Naive thymus-derived CD4-positive, alpha-beta T cell (primary cell): ENCODE measurements at regions not wholly inside any gene's neighbourhood (a gene's known extent, or its start where the extent isn't known, plus 50 kb on each side); places are given as distances from the start of the nearest gene placed in this dataset.
A peak's percentile ranks its signal among the peaks of the same experiment; 100 is the strongest.

ENCODE experiments used
- ATAC-seq: fragments of 150-1000 bp; cut with Tn5 transposase; 2 replicates; pipeline ENCODE4 v1.10.0; 2021; ENCODE audit warnings: mild to moderate bottlenecking, moderate library complexity
- CTCF ChIA-PET: fragments of 350-600 bp; sonication (Branson Sonifier 250); formaldehyde crosslinking; loops from one replicate; lab custom pipeline; 2021; ENCODE audit warnings: antibody characterized with exemption; lab: Charles Lee
- POLR2A ChIA-PET: fragments of 350-600 bp; sonication (Branson Sonifier 250); formaldehyde crosslinking; loops from one replicate; lab custom pipeline; 2021; ENCODE audit warnings: antibody characterized with exemption, inconsistent platforms; lab: Charles Lee
- DNase-seq, 9 donors: peaks; one replicate each; pipeline versions ENCODE4 v3.0.0 to v3.0.0-alpha.2; 2020 to 2022; ENCODE audit warnings: mixed read lengths in 1 of 9
- H3K27ac ChIP-seq: one replicate; pipeline ENCODE4 v1.7.0; 2013; ENCODE audit warnings: mild to moderate bottlenecking, low read depth, low read length, moderate library complexity
- H3K27me3 ChIP-seq, 2 donors: one replicate each; pipeline ENCODE4 v1.7.0; 2013; ENCODE audit warnings: low read length in 2 of 2, mild to moderate bottlenecking in 2 of 2, moderate library complexity in 2 of 2; ENCODE audit not compliant: control insufficient read depth in 2 of 2, insufficient read depth in 2 of 2
- H3K36me3 ChIP-seq, 3 experiments: 1 replicate in 2 of 3; 2 replicates in 1 of 3; pipeline ENCODE4 v1.7.0; 2013; ENCODE audit warnings: low read length in 3 of 3, mild to moderate bottlenecking in 3 of 3, moderate library complexity in 1 of 3; ENCODE audit not compliant: insufficient read depth in 3 of 3, control insufficient read depth in 2 of 3
- H3K4me1 ChIP-seq, 2 donors: one replicate each; pipeline ENCODE4 v1.7.0; 2013; ENCODE audit warnings: low read length in 2 of 2, mild to moderate bottlenecking in 2 of 2, moderate library complexity in 1 of 2; ENCODE audit not compliant: control insufficient read depth in 2 of 2, insufficient read depth in 2 of 2
- H3K4me3 ChIP-seq: 2 replicates; pipeline ENCODE4 v1.7.0; 2013; ENCODE audit warnings: mild to moderate bottlenecking, low read length
- H3K9me3 ChIP-seq, 3 experiments: 1 replicate in 2 of 3; 2 replicates in 1 of 3; pipeline ENCODE4 v1.7.0; 2013; ENCODE audit warnings: low read length in 3 of 3; ENCODE audit not compliant: control insufficient read depth in 2 of 3
- H3K27ac Mint-ChIP-seq, 9 donors: one replicate each; pipeline ENCODE4 v1.8.0; 2020 to 2022; ENCODE audit warnings: mixed read lengths in 9 of 9, mild to moderate bottlenecking in 8 of 9, moderate library complexity in 5 of 9, inconsistent platforms in 2 of 9
- H3K27me3 Mint-ChIP-seq, 5 donors: one replicate each; pipeline ENCODE4 v1.8.0; 2021 to 2022; ENCODE audit warnings: mixed read lengths in 5 of 5, mild to moderate bottlenecking in 1 of 5
- H3K36me3 Mint-ChIP-seq, 5 donors: one replicate each; pipeline ENCODE4 v1.8.0; 2020 to 2022; ENCODE audit warnings: mixed read lengths in 5 of 5, mild to moderate bottlenecking in 3 of 5, inconsistent platforms in 1 of 5
- H3K4me1 Mint-ChIP-seq, 7 donors: one replicate each; pipeline ENCODE4 v1.8.0; 2020 to 2022; ENCODE audit warnings: mixed read lengths in 7 of 7, mild to moderate bottlenecking in 3 of 7, inconsistent platforms in 1 of 7
- H3K4me3 Mint-ChIP-seq, 10 donors: one replicate each; pipeline ENCODE4 v1.8.0; 2020 to 2022; ENCODE audit warnings: mild to moderate bottlenecking in 10 of 10, mixed read lengths in 10 of 10, moderate library complexity in 6 of 10, inconsistent platforms in 2 of 10
- H3K9me3 Mint-ChIP-seq, 11 donors: one replicate each; pipeline ENCODE4 v1.8.0; 2020 to 2022; ENCODE audit warnings: mixed read lengths in 11 of 11, mild to moderate bottlenecking in 4 of 11, inconsistent platforms in 1 of 11, moderate library complexity in 1 of 11
- intact Hi-C, 2 donors: fragments of 100-400 bp; cut with micrococcal nuclease; formaldehyde crosslinking; loops; one replicate each; pipeline ENCODE4 v1.15.1; 2023

DNA sequence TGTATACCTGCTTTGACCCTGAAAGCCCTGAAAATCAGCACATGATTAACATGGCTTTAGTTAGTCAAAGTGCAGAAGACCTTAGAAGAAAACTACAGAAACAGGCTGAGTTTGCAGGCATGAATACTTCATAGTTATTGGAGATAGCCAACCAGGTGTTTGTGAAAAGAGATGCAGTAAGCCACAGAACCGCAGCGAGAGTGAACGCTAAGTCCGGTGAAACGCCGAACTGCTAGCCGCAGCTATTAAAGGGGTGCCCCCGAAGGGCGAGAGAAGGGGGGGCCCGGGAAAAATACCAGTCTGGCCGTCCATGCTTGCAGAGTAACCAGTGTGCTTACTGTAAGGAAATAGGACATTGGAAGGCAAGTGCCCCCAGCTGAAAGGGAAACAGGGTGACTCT lies 784.0 kb upstream of the TMEM132C start:
- Mint-ChIP-seq H3K9me3 (peaks cover 0 to 13% (median 4%) of the 10 kb centered on the region in 11 donors), H3K4me1 (peaks cover 0 to 9% (median 0%) of the 10 kb centered on the region in 7 donors), H3K27ac (no peak overlapping the region), H3K36me3 (peaks cover 0 to 5% (median 0%) of the 10 kb centered on the region in 5 donors), H3K4me3 (no peak overlapping the region), H3K27me3 (no peaks in the 10 kb centered on the region)
- Histone ChIP-seq H3K36me3 (no peaks in the 10 kb centered on the region), H3K27me3 (no peaks in the 10 kb centered on the region), H3K4me1 (no peaks in the 10 kb centered on the region), H3K4me3 (no peak overlapping the region), H3K27ac (no peak overlapping the region), H3K9me3 (no peaks in the 10 kb centered on the region)
- intact Hi-C loops = no loop called here
- DNase-seq (no peak), ATAC-seq (no peak)
- CTCF ChIA-PET = interaction anchor here (0.7 kb wide), 1 partner anchor 206 kb away, joined by 3 read pairs; no protein-coding TSS in a partner anchor
- POLR2A ChIA-PET = interaction anchor here (0.6 kb wide), 1 partner anchor 204 kb away, joined by 3 read pairs; no protein-coding TSS in a partner anchor

DNA sequence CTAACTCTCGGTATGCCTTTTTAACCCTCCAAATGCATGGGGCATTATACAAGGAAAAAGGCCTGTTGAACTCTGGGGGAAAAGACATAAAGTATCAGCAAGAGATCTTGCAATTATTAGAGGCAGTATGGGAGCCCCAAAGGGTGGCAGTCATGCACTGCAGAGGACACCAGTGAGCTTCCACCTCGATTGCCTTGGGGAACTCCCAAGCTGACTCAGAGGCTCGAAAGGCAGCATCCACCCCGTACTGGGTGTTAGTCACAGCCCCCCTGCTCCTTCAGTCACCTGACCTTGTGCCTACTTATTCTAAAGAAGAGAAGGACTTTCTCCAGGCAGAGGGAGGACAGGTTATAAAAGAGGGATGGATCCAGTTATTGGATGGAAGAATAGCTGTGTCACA lies 781.4 kb upstream of the TMEM132C start:
- peak overlapping the region in 1 of 9 donors; percentile 44 for H3K27ac Mint-ChIP-seq
- no peaks in the 10 kb centered on the region for H3K27me3 ChIP-seq
- H3K9me3 Mint-ChIP-seq = peaks cover 0 to 13% (median 2%) of the 10 kb centered on the region in 11 donors
- ChIA-PET POLR2A (no interaction called here), CTCF (no interaction called here)
- intact Hi-C loops = loop anchor here in 1 of 2 donors (1.0 to 2.0 kb wide), 2 partner anchors 73 to 192 kb away; no protein-coding TSS in a partner anchor
- DNase-seq (peak in 1 of 9 donors; percentile 56), ATAC-seq (no peak)
- H3K36me3 ChIP-seq = no peaks in the 10 kb centered on the region
- no peak overlapping the region for H3K27ac ChIP-seq
- peaks cover 0 to 5% (median 0%) of the 10 kb centered on the region in 5 donors for H3K36me3 Mint-ChIP-seq
- H3K4me1 Mint-ChIP-seq = peaks cover 0 to 9% (median 0%) of the 10 kb centered on the region in 7 donors
- no peak overlapping the region for H3K4me3 ChIP-seq
- no peaks in the 10 kb centered on the region for H3K9me3 ChIP-seq
- H3K27me3 Mint-ChIP-seq = no peaks in the 10 kb centered on the region
- H3K4me3 Mint-ChIP-seq = no peak overlapping the region
- no peaks in the 10 kb centered on the region for H3K4me1 ChIP-seq

DNA sequence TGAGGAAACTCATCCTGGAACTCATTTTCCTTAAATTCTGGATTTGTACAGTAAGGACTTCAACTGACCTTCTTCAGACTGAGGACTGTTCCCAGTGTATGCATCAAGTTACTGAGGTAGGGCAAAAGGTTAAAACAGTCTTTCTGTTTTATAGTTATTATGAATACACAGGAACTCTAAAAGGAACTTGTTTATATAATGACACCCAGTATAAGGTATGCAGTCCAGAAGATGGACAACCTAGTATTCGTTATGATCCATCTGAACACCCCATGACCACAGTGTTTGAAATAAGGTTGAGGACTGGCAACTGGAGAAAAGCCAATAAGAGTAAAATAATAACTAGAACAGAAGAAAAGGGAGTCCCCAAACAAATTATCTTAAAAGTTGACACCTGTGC lies 779.9 kb upstream of the TMEM132C start:
- Mint-ChIP-seq H3K27ac (no peak overlapping the region), H3K36me3 (peaks cover 0 to 5% (median 0%) of the 10 kb centered on the region in 5 donors), H3K4me1 (peaks cover 0 to 9% (median 0%) of the 10 kb centered on the region in 7 donors), H3K27me3 (no peaks in the 10 kb centered on the region), H3K9me3 (peaks cover 0 to 8% (median 4%) of the 10 kb centered on the region in 11 donors), H3K4me3 (no peak overlapping the region)
- H3K27me3 ChIP-seq = no peaks in the 10 kb centered on the region
- no peaks in the 10 kb centered on the region for H3K4me1 ChIP-seq
- ChIA-PET POLR2A (no interaction called here), CTCF (no interaction called here)
- no peak overlapping the region for H3K4me3 ChIP-seq
- H3K27ac ChIP-seq = no peak overlapping the region
- intact Hi-C loops = no loop called here
- H3K36me3 ChIP-seq = no peaks in the 10 kb centered on the region
- DNase-seq (no peak), ATAC-seq (no peak)
- H3K9me3 ChIP-seq = no peaks in the 10 kb centered on the region

DNA sequence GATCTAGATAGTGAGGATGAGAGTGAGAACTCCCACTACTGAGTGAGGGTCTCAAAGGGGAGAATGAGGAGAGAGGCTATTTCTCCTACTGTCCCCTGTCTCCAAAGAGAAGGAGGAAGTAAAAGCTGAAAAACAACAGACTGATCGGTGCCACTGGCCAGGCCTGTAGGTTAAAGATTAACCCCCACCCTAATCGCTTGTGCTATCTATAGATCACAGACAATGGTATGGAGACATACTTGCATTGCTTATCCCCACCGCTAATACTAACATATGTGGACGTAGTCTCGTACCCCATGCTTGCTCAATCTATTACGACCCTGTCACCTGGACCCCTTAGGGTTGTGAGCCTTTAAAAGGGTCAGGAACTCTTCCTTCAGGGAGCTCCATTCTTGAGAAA lies 777.9 kb upstream of the TMEM132C start:
- Histone ChIP-seq H3K27ac (no peak overlapping the region), H3K36me3 (no peaks in the 10 kb centered on the region), H3K4me1 (no peaks in the 10 kb centered on the region), H3K9me3 (no peaks in the 10 kb centered on the region), H3K27me3 (no peaks in the 10 kb centered on the region), H3K4me3 (no peak overlapping the region)
- H3K36me3 Mint-ChIP-seq = no peaks in the 10 kb centered on the region
- ATAC-seq (no peak), DNase-seq (no peak)
- H3K9me3 Mint-ChIP-seq = peaks cover 0 to 5% (median 1%) of the 10 kb centered on the region in 11 donors
- intact Hi-C loops = no loop called here
- H3K27ac Mint-ChIP-seq = no peak overlapping the region
- H3K4me3 Mint-ChIP-seq = no peak overlapping the region
- no peaks in the 10 kb centered on the region for H3K27me3 Mint-ChIP-seq
- CTCF ChIA-PET = no interaction called here
- H3K4me1 Mint-ChIP-seq = peaks cover 0 to 16% (median 0%) of the 10 kb centered on the region in 7 donors
- POLR2A ChIA-PET = no interaction called here

DNA sequence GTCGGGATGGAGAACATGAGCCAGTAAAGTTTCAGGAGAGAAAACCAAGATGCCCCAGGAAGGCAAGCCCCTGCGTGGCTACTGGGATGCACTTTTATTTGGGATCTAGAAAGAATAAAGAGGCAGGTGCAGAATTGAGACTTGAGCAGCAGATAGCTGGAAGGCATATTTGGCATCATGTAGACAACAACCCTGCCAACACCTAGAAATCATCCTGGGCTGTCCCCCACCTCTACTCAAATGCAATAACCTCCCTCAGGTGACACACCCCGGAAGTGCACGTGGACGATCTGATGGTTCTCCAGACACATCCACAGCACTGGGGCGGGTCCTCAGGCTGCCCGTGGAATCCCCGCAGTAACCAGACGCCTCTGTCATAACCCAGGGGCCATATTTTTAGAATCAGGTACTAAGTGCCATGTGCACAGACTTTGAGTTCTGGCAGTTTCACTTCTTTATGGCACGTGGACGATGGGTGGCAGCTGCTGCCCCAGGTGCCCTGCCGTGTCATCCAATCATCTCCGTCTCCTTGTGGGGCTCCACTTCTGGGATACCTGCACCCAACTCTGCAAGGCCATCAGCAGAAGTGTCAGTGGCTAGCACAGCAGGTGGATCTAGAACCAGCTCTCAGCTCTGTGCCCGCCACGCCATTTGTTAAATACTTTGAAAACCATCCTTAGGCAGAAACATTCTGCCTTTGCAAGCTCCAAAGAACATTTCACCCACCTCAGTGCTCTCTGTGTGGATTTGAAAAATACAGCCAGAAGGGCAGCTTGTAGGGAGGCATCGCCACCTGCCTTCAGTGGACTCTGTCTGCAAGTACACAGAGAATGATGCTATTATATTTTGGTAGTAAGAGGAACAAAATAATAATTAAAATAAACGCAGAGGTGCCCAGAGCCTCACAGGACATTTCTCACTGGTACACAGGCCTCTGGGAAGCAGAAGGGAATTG lies 771.7 kb upstream of the TMEM132C start:
- no peak overlapping the region for H3K4me3 ChIP-seq
- H3K4me1 Mint-ChIP-seq = peaks cover 0 to 10% (median 0%) of the 10 kb centered on the region in 7 donors
- no peaks in the 10 kb centered on the region for H3K4me1 ChIP-seq
- no peak for DNase-seq
- ChIA-PET POLR2A (no interaction called here), CTCF (no interaction called here)
- H3K27ac Mint-ChIP-seq = no peak overlapping the region
- no peak overlapping the region for H3K4me3 Mint-ChIP-seq
- intact Hi-C loops = no loop called here
- no peaks in the 10 kb centered on the region for H3K36me3 Mint-ChIP-seq
- no peaks in the 10 kb centered on the region for H3K27me3 Mint-ChIP-seq
- no peak for ATAC-seq
- no peak overlapping the region for H3K27ac ChIP-seq
- H3K27me3 ChIP-seq = no peaks in the 10 kb centered on the region
- no peaks in the 10 kb centered on the region for H3K36me3 ChIP-seq
- peaks cover 0 to 9% (median 2%) of the 10 kb centered on the region in 11 donors for H3K9me3 Mint-ChIP-seq
- H3K9me3 ChIP-seq = no peaks in the 10 kb centered on the region

DNA sequence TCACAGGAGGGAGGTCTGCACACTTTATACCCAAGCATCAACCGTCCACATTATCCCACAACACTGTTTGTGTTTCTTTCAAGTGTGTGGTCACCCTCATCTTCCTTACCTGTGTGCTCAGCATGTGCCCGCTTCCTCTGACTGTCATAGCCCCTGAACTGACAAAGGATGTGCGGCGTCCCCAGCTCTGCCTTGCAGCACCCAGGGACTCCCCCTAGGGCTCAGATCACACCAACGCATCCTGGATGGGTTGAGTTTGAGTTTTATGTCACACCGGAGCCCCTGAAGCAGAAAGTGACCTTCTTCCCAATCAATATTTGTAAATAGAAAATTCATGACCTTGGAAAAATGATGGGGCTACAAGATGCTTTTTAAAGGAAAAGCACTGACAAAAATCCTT lies 770.7 kb upstream of the TMEM132C start:
- Mint-ChIP-seq H3K4me3 (no peak overlapping the region), H3K27me3 (no peaks in the 10 kb centered on the region)
- CTCF ChIA-PET = no interaction called here

More for the DNA sequence above, 770.7 kb upstream of the TMEM132C start:
- intact Hi-C loops = no loop called here
- Histone ChIP-seq H3K4me1 (no peaks in the 10 kb centered on the region), H3K27ac (no peak overlapping the region), H3K9me3 (no peaks in the 10 kb centered on the region), H3K36me3 (no peaks in the 10 kb centered on the region), H3K27me3 (no peaks in the 10 kb centered on the region), H3K4me3 (no peak overlapping the region)
- Mint-ChIP-seq H3K27ac (no peak overlapping the region), H3K9me3 (peaks cover 0 to 15% (median 4%) of the 10 kb centered on the region in 11 donors), H3K36me3 (no peaks in the 10 kb centered on the region), H3K4me1 (peaks cover 0 to 10% (median 0%) of the 10 kb centered on the region in 7 donors)
- POLR2A ChIA-PET = no interaction called here
- DNase-seq (no peak), ATAC-seq (no peak)
